K562 (cell line): ENCODE measurements at regions not wholly inside any gene's neighbourhood (a gene's known extent, or its start where the extent isn't known, plus 50 kb on each side); places are given as distances from the start of the nearest gene placed in this dataset.

ENCODE experiments used
- ATAC-seq: fragments of 200-7000 bp; cut with Tn5 transposase; 3 replicates; pipeline ENCODE4 v1.9.1; 2020; ENCODE audit warnings: moderate library complexity
- BruUV-seq: library from RNA; stranded (reverse); fragments of 400-500 nt; replicated peaks from 2 replicates; lab custom pipeline; 2021; lab: Mats Ljungman, UMichigan
- CTCF ChIA-PET: fragments of 300-600 bp; formaldehyde crosslinking; extraction: SDS; loops from one replicate; lab custom pipeline; 2021; ENCODE audit warnings: low intra/inter-chr PET ratio; lab: Yijun Ruan, JAX
- POLR2A ChIA-PET: fragments of 300-600, 350-650 bp; sonication (Branson Sonifier 250); formaldehyde crosslinking; extraction: SDS; loops from one replicate; lab custom pipeline; 2021; ENCODE audit warnings: antibody characterized with exemption, inconsistent platforms; lab: Yijun Ruan, JAX
- DNase-seq, 4 experiments: peaks; one replicate each; pipeline versions ENCODE4 v3.0.0 to v3.0.0-alpha.2; 2011 to 2018; ENCODE audit warnings: low spot score in 3 of 4, mixed read lengths in 3 of 4; ENCODE audit errors: extremely low read depth in 1 of 4
- FAIRE-seq: peaks from 2 replicates; lab custom pipeline; 2011; peaks lifted over from hg19 to GRCh38; lab: Jason Lieb, UNC
- H2AFZ ChIP-seq: 2 replicates; pipeline ENCODE4 v1.6.0; 2011; ENCODE audit warnings: low read depth, low read length, control low read depth, inconsistent platforms
- H3K27ac ChIP-seq: fragments of 200-600 bp; 3 replicates; pipeline ENCODE4 v1.8.0; 2011; ENCODE audit warnings: low read depth, mild to moderate bottlenecking, control low read depth, inconsistent platforms, low read length, moderate library complexity, mixed read lengths; ENCODE audit errors: extremely low read depth
- H3K27me3 ChIP-seq, 2 experiments: fragments of 300-600 bp in 1 of 2; 2 replicates in 1 of 2; 3 replicates in 1 of 2; pipeline versions ENCODE4 v1.6.0 to v1.8.0; 2011; ENCODE audit warnings: inconsistent platforms in 2 of 2, low read length in 2 of 2, mild to moderate bottlenecking in 1 of 2, mixed read lengths in 1 of 2, moderate library complexity in 1 of 2; ENCODE audit not compliant: control insufficient read depth in 2 of 2, insufficient read depth in 2 of 2
- H3K36me3 ChIP-seq: fragments of 300-600 bp; 3 replicates; pipeline ENCODE4 v1.8.0; 2011; ENCODE audit warnings: mild to moderate bottlenecking, low read length, inconsistent platforms; ENCODE audit not compliant: control insufficient read depth, insufficient read depth
- H3K4me1 ChIP-seq, 2 experiments: fragments of 200-600 bp in 1 of 2; replicated peaks in 1 of 2; 2 replicates in 1 of 2; 3 replicates in 1 of 2; pipeline versions ENCODE4 v1.5.1 to v1.8.0; 2011; ENCODE audit warnings: inconsistent platforms in 2 of 2, low read length in 2 of 2, mild to moderate bottlenecking in 1 of 2, mixed read lengths in 1 of 2, moderate library complexity in 1 of 2; ENCODE audit not compliant: control insufficient read depth in 2 of 2, insufficient read depth in 2 of 2
- H3K4me2 ChIP-seq: 2 replicates; pipeline ENCODE4 v1.6.1; 2011; ENCODE audit warnings: low read length, control low read depth, inconsistent platforms, mixed read lengths; ENCODE audit not compliant: insufficient read depth
- H3K4me3 ChIP-seq: fragments of 200-600 bp; sonication (generic), shearing (Covaris generic); 2 replicates; pipeline ENCODE4 v1.5.1; 2016; ENCODE audit warnings: control low read depth, inconsistent platforms
- H3K79me2 ChIP-seq: fragments of 200-600 bp; 3 replicates; pipeline ENCODE4 v1.8.0; 2011; ENCODE audit warnings: low read length, inconsistent platforms; ENCODE audit not compliant: control insufficient read depth, insufficient read depth
- H3K9ac ChIP-seq, 2 experiments: 2 replicates each; pipeline versions ENCODE4 v1.6.0 to v1.6.1; 2011; ENCODE audit warnings: low read depth in 2 of 2, low read length in 2 of 2, control low read depth in 1 of 2, inconsistent platforms in 1 of 2, mild to moderate bottlenecking in 1 of 2, mixed read lengths in 1 of 2; ENCODE audit not compliant: insufficient read depth in 1 of 2
- H3K9me1 ChIP-seq: one replicate; pipeline ENCODE4 v1.6.0; 2011; ENCODE audit warnings: inconsistent platforms, mild to moderate bottlenecking, low read length, moderate library complexity; ENCODE audit not compliant: control insufficient read depth, insufficient read depth
- H3K9me3 ChIP-seq: replicated peaks from 2 replicates; pipeline ENCODE4 v1.5.1; 2011; ENCODE audit warnings: low read depth, low read length, inconsistent platforms; ENCODE audit not compliant: control insufficient read depth, insufficient read depth
- H4K20me1 ChIP-seq: replicated peaks from 2 replicates; pipeline ENCODE4 v1.6.1; 2011; ENCODE audit warnings: low read length, inconsistent platforms, mixed read lengths; ENCODE audit not compliant: control insufficient read depth, insufficient read depth
- CBX2 ChIP-seq: fragments of 200-600 bp; sonication (generic); IDR thresholded peaks from one replicate; pipeline ENCODE4 v1.6.1; 2012; ENCODE audit warnings: mild to moderate bottlenecking, low read length, inconsistent platforms; ENCODE audit not compliant: insufficient read depth, poor library complexity, severe bottlenecking
- ETV5 ChIP-seq: sonication (generic); formaldehyde crosslinking; IDR thresholded peaks from 2 replicates; pipeline ENCODE4 v1.4.0; 2020; ENCODE audit warnings: low read depth, mild to moderate bottlenecking, missing genetic modification reagents
- HNRNPL ChIP-seq: fragments of 200-400 bp; formaldehyde crosslinking; IDR thresholded peaks from 2 replicates; pipeline ENCODE4 v1.6.1; 2017; ENCODE audit warnings: low read depth, mild to moderate bottlenecking, low read length
- MTF1 ChIP-seq: fragments of 250-450 bp; sonication (Bioruptor Pico); IDR thresholded peaks from 2 replicates; pipeline ENCODE4 v1.9.0; 2021; ENCODE audit warnings: moderate library complexity, mild to moderate bottlenecking, inconsistent platforms, borderline replicate concordance
- PHF20 ChIP-seq: fragments of 450-650 bp; IDR thresholded peaks from 2 replicates; pipeline ENCODE4 v1.6.1; 2018; ENCODE audit not compliant: partially characterized antibody
- PRPF4 ChIP-seq: fragments of 200-400 bp; formaldehyde crosslinking; IDR thresholded peaks from one replicate; pipeline ENCODE4 v1.6.1; 2017; ENCODE audit warnings: low read length, low read depth, mild to moderate bottlenecking; ENCODE audit not compliant: insufficient read depth, poor library complexity, severe bottlenecking
- PYGO2 ChIP-seq: fragments of 450-650 bp; IDR thresholded peaks from 2 replicates; pipeline ENCODE4 v1.6.1; 2016; ENCODE audit warnings: mild to moderate bottlenecking, missing genetic modification characterization, moderate library complexity, missing compliant biosample characterization
- XRCC4 ChIP-seq: IDR thresholded peaks from one replicate; pipeline ENCODE4 v1.6.1; 2011; ENCODE audit not compliant: insufficient read depth, insufficient read length; ENCODE audit errors: extremely low read depth
- ZNF121 ChIP-seq: sonication (generic); formaldehyde crosslinking; conservative IDR thresholded peaks from 2 replicates; pipeline ENCODE4 v1.8.0; 2022; ENCODE audit warnings: missing genetic modification reagents
- WGBS: fragments of 100-300 bp; shearing (Covaris generic); methylation state at CpG from one replicate; pipeline ENCODE4 v1.1.6; 2016; ENCODE audit warnings: low coverage, mixed read lengths; ENCODE audit not compliant: insufficient coverage; ENCODE audit errors: missing lambda C conversion rate; 5-methylcytosine and 5-hydroxymethylcytosine counted together
- in situ Hi-C: fragments of 300-500 bp; cut with MboI; formaldehyde crosslinking; loops from 4 replicates; pipeline ENCODE4 v1.15.0; 2018; ENCODE audit warnings: inconsistent platforms, mixed read lengths
- intact Hi-C: fragments of 100-400 bp; cut with micrococcal nuclease; formaldehyde crosslinking; loops from 2 replicates; pipeline ENCODE4 v1.14.2; 2022
- TF ChIP-seq, protein P1 (sequence below): fragments of 450-650 bp; conservative IDR thresholded peaks from 2 replicates; pipeline ENCODE4 v1.6.1; 2016; ENCODE audit warnings: missing genetic modification characterization, low read depth, mild to moderate bottlenecking, control low read depth, missing compliant biosample characterization
- TF ChIP-seq, protein P2 (sequence below): fragments of 200-600 bp; sonication (generic); IDR thresholded peaks from one replicate; pipeline ENCODE4 v1.6.1; 2012; ENCODE audit warnings: mild to moderate bottlenecking, low read depth, low read length, inconsistent platforms

DNA sequence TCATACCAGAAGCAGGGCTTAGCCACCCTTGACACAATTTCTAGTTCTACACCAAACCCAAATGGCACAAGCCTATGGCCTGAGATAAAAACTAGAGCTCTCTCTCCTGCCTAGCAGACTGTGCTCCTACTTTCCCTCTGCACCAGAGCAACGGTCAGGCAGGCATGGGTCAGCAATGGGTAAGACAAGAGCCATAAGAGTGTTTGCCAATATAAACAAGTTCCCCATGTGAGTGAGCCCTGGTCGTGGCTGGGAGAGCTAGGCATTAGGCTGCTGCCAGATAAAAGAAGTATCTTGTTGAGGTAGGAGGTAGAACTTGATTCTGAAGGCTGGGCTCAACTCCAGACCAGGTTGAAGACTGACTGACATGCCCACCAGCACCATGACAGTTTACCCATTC is 1979.1 kb downstream of the OLFM4 start:
- H3K27ac ChIP-seq: no peak overlapping the region
- H3K9me3 ChIP-seq: no peaks in the 10 kb centered on the region
- intact Hi-C loops: no loop called here
- no peaks in the 10 kb centered on the region for H3K79me2 ChIP-seq
- no peaks in the 10 kb centered on the region for H3K27me3 ChIP-seq
- H3K4me3 ChIP-seq: no peak overlapping the region
- ChIA-PET CTCF (no interaction called here), POLR2A (no interaction called here)
- DNase-seq (no peak), ATAC-seq (no peak), FAIRE-seq (no peak)
- no peaks in the 10 kb centered on the region for H4K20me1 ChIP-seq
- H3K9me1 ChIP-seq: no peaks in the 10 kb centered on the region
- no peak overlapping the region for H3K9ac ChIP-seq
- H3K4me1 ChIP-seq: no peaks in the 10 kb centered on the region
- WGBS: 8% methylated on average over 2 of the region's 2 CpGs
- in situ Hi-C loops: no loop called here
- no peaks in the 10 kb centered on the region for H3K36me3 ChIP-seq
- no peak overlapping the region for H3K4me2 ChIP-seq
- no peak overlapping the region for H2AFZ ChIP-seq
- no TSS peak for BruUV-seq
- no peak for TF ChIP-seq CBX2
- no peak for TF ChIP-seq PRPF4
- TF ChIP-seq, protein P1, sequence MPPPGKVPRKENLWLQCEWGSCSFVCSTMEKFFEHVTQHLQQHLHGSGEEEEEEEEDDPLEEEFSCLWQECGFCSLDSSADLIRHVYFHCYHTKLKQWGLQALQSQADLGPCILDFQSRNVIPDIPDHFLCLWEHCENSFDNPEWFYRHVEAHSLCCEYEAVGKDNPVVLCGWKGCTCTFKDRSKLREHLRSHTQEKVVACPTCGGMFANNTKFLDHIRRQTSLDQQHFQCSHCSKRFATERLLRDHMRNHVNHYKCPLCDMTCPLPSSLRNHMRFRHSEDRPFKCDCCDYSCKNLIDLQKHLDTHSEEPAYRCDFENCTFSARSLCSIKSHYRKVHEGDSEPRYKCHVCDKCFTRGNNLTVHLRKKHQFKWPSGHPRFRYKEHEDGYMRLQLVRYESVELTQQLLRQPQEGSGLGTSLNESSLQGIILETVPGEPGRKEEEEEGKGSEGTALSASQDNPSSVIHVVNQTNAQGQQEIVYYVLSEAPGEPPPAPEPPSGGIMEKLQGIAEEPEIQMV (tag): no peak
- TF ChIP-seq ETV5: no peak
- TF ChIP-seq ZNF121 (CRISPR knock-in tag): no peak
- TF ChIP-seq, protein P2, sequence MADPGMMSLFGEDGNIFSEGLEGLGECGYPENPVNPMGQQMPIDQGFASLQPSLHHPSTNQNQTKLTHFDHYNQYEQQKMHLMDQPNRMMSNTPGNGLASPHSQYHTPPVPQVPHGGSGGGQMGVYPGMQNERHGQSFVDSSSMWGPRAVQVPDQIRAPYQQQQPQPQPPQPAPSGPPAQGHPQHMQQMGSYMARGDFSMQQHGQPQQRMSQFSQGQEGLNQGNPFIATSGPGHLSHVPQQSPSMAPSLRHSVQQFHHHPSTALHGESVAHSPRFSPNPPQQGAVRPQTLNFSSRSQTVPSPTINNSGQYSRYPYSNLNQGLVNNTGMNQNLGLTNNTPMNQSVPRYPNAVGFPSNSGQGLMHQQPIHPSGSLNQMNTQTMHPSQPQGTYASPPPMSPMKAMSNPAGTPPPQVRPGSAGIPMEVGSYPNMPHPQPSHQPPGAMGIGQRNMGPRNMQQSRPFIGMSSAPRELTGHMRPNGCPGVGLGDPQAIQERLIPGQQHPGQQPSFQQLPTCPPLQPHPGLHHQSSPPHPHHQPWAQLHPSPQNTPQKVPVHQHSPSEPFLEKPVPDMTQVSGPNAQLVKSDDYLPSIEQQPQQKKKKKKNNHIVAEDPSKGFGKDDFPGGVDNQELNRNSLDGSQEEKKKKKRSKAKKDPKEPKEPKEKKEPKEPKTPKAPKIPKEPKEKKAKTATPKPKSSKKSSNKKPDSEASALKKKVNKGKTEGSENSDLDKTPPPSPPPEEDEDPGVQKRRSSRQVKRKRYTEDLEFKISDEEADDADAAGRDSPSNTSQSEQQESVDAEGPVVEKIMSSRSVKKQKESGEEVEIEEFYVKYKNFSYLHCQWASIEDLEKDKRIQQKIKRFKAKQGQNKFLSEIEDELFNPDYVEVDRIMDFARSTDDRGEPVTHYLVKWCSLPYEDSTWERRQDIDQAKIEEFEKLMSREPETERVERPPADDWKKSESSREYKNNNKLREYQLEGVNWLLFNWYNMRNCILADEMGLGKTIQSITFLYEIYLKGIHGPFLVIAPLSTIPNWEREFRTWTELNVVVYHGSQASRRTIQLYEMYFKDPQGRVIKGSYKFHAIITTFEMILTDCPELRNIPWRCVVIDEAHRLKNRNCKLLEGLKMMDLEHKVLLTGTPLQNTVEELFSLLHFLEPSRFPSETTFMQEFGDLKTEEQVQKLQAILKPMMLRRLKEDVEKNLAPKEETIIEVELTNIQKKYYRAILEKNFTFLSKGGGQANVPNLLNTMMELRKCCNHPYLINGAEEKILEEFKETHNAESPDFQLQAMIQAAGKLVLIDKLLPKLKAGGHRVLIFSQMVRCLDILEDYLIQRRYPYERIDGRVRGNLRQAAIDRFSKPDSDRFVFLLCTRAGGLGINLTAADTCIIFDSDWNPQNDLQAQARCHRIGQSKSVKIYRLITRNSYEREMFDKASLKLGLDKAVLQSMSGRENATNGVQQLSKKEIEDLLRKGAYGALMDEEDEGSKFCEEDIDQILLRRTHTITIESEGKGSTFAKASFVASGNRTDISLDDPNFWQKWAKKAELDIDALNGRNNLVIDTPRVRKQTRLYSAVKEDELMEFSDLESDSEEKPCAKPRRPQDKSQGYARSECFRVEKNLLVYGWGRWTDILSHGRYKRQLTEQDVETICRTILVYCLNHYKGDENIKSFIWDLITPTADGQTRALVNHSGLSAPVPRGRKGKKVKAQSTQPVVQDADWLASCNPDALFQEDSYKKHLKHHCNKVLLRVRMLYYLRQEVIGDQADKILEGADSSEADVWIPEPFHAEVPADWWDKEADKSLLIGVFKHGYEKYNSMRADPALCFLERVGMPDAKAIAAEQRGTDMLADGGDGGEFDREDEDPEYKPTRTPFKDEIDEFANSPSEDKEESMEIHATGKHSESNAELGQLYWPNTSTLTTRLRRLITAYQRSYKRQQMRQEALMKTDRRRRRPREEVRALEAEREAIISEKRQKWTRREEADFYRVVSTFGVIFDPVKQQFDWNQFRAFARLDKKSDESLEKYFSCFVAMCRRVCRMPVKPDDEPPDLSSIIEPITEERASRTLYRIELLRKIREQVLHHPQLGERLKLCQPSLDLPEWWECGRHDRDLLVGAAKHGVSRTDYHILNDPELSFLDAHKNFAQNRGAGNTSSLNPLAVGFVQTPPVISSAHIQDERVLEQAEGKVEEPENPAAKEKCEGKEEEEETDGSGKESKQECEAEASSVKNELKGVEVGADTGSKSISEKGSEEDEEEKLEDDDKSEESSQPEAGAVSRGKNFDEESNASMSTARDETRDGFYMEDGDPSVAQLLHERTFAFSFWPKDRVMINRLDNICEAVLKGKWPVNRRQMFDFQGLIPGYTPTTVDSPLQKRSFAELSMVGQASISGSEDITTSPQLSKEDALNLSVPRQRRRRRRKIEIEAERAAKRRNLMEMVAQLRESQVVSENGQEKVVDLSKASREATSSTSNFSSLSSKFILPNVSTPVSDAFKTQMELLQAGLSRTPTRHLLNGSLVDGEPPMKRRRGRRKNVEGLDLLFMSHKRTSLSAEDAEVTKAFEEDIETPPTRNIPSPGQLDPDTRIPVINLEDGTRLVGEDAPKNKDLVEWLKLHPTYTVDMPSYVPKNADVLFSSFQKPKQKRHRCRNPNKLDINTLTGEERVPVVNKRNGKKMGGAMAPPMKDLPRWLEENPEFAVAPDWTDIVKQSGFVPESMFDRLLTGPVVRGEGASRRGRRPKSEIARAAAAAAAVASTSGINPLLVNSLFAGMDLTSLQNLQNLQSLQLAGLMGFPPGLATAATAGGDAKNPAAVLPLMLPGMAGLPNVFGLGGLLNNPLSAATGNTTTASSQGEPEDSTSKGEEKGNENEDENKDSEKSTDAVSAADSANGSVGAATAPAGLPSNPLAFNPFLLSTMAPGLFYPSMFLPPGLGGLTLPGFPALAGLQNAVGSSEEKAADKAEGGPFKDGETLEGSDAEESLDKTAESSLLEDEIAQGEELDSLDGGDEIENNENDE: no peak
- no peak for TF ChIP-seq PYGO2 (tag)
- TF ChIP-seq HNRNPL: no peak
- TF ChIP-seq XRCC4: no peak
- no peak for TF ChIP-seq MTF1 (CRISPR knock-in tag)
- no peak for TF ChIP-seq PHF20
